ENCODE measurements at regions not wholly inside any gene's neighbourhood (a gene's known extent, or its start where the extent isn't known, plus 50 kb on each side); places are given as distances from the start of the nearest gene placed in this dataset.

DNA sequence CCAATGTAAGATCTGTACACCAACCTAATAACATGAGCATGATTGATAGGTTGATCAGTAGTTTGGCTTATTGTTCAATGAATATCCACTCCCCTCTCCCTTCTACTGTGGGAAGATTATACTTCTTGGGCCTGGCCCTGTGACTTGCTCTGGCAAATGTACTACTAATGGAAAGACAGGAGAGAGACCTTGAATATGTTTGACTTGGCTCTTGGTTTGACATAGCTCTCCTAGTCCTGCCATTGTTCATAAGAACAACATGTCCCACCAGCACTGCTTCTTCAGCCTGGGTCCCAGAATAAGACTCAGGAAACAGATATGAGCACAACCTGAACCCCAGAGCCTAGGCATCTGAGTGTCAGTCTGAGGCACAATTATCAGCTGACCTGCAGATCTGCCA lies 112.8 kb upstream of the RESF1 start:
- TF ChIP-seq, protein P1, sequence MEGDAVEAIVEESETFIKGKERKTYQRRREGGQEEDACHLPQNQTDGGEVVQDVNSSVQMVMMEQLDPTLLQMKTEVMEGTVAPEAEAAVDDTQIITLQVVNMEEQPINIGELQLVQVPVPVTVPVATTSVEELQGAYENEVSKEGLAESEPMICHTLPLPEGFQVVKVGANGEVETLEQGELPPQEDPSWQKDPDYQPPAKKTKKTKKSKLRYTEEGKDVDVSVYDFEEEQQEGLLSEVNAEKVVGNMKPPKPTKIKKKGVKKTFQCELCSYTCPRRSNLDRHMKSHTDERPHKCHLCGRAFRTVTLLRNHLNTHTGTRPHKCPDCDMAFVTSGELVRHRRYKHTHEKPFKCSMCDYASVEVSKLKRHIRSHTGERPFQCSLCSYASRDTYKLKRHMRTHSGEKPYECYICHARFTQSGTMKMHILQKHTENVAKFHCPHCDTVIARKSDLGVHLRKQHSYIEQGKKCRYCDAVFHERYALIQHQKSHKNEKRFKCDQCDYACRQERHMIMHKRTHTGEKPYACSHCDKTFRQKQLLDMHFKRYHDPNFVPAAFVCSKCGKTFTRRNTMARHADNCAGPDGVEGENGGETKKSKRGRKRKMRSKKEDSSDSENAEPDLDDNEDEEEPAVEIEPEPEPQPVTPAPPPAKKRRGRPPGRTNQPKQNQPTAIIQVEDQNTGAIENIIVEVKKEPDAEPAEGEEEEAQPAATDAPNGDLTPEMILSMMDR (IDR thresholded peaks at IDR 0.05) = no peak
- TF ChIP-seq EZH2phosphoT487 (IDR thresholded peaks at IDR 0.05) = no peak
- no peak for TF ChIP-seq EZH2 (IDR thresholded peaks at IDR 0.05)
- no peaks in the 10 kb centered on the region for H3K4me1 Mint-ChIP-seq
- Histone ChIP-seq H3K79me2 (ENCODE audit: low read depth) (no peaks in the 10 kb centered on the region), H3K4me1 (no peaks in the 10 kb centered on the region), H3K9ac (no peak overlapping the region), H3K27me3 (no peaks in the 10 kb centered on the region), H3K4me3 (no peak overlapping the region), H2AFZ (replicated peaks) (no peak overlapping the region), H3K4me2 (no peak overlapping the region), H3K27ac (no peak overlapping the region), H3K9me3 (ENCODE audit: low read depth) (peaks cover 34% of the 10 kb centered on the region), H4K20me1 (ENCODE audit: low read depth) (no peaks in the 10 kb centered on the region), H3F3A (ENCODE audit: low read depth) (peaks cover 4% of the 10 kb centered on the region), H3K36me3 (peaks cover 9% of the 10 kb centered on the region)
- no peak overlapping the region for H3K27ac Mint-ChIP-seq
- no peak overlapping the region for H3K4me3 Mint-ChIP-seq
- H3K36me3 Mint-ChIP-seq = no peaks in the 10 kb centered on the region
- peaks cover 47% of the 10 kb centered on the region for H3K9me3 Mint-ChIP-seq
- no peak for DNase-seq (ENCODE audit: low spot score)
- peaks cover 4% of the 10 kb centered on the region for H3K27me3 Mint-ChIP-seq (ENCODE audit: insufficient read depth, low read depth)

DNA sequence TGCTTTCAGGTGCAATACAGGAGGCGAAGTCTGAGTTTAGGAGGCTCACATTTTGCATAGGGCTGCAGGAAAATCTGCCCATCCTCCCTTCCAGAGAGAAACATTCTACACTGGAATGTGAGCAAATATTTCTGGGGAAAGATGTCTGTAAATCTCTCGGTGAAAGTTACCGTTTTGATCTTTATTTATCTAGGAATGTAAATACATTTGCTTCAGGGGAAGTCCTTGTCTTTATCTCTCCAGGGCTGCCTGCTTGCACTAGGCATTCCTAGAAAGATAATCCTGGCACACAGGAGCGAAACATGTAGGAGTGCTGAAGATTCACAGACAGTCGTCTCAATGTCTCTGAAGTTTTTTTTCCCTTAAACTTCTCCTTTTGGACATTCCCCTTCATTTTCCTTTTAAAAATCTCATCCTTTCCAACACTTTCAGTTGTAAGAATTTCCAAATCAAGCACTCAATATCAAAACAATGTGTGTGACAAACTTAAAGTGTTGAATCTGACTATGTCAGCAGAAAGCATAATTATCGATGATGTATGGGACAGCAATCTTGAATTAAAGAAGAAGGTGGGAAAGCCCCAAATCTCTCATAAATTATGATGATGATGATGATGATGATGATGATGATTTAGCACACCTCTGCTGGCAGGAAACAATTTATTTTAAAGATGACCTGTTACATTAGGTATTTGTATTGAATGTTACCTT lies 113.4 kb upstream of the RESF1 start:
- Mint-ChIP-seq H3K27me3 (ENCODE audit: insufficient read depth, low read depth) (peaks cover 4% of the 10 kb centered on the region), H3K4me3 (no peak overlapping the region), H3K9me3 (peaks cover 40% of the 10 kb centered on the region), H3K27ac (no peak overlapping the region), H3K4me1 (no peaks in the 10 kb centered on the region), H3K36me3 (no peaks in the 10 kb centered on the region)
- Histone ChIP-seq H3K9me3 (ENCODE audit: low read depth) (peaks cover 29% of the 10 kb centered on the region), H3K36me3 (peaks cover 9% of the 10 kb centered on the region), H3K79me2 (ENCODE audit: low read depth) (no peaks in the 10 kb centered on the region), H3K9ac (no peak overlapping the region), H3K4me1 (no peaks in the 10 kb centered on the region), H3K27ac (no peak overlapping the region), H3K4me3 (no peak overlapping the region), H4K20me1 (ENCODE audit: low read depth) (no peaks in the 10 kb centered on the region), H3F3A (ENCODE audit: low read depth) (peaks cover 4% of the 10 kb centered on the region), H2AFZ (replicated peaks) (no peak overlapping the region), H3K4me2 (no peak overlapping the region), H3K27me3 (no peaks in the 10 kb centered on the region)
- TF ChIP-seq, protein P1 (IDR thresholded peaks at IDR 0.05) = no peak
- TF ChIP-seq EZH2 (IDR thresholded peaks at IDR 0.05) = no peak
- no peak for TF ChIP-seq EZH2phosphoT487 (IDR thresholded peaks at IDR 0.05)
- DNase-seq (ENCODE audit: low spot score) = no peak

DNA sequence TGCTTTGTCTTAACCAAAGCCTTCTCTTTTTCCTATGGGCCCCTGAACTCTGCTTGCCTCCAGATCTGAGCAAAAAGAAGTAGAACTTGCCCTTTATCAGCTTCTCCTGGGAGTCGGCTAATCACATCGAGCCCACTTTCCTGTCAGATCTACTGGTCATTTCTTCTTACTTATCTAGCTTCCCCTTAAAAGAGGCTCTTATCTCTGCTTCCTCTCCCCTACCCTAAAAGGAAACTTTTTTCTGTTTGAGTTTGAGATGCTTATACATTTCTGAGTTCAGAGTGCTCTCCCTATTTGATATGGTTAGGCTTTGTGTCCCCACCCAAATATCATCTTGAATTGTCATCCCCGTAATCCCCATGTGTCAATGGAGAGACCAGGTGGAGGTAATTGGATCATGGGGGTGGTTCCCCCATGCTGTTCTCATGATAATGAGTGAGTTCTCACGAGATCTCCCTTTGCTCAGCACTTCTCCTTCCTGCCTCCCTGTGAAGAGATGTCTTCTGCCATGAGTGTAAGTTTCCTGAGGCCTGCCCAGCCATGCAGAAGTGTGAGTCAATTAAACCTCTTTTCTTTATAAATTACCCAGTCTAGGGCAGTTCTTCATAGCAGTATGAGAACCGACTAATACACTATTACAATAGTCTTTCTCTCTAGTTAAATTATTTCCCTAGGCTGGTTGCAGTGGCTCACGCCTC lies 114.7 kb upstream of the AMN1 start:
- peaks cover 34% of the 10 kb centered on the region for H3K9me3 Mint-ChIP-seq
- DNase-seq (ENCODE audit: low spot score) = no peak
- Histone ChIP-seq H3K4me3 (no peak overlapping the region), H3F3A (ENCODE audit: low read depth) (no peaks in the 10 kb centered on the region), H2AFZ (replicated peaks) (no peak overlapping the region), H4K20me1 (ENCODE audit: low read depth) (no peaks in the 10 kb centered on the region), H3K9me3 (ENCODE audit: low read depth) (peaks cover 7% of the 10 kb centered on the region), H3K4me1 (no peaks in the 10 kb centered on the region), H3K27me3 (no peaks in the 10 kb centered on the region), H3K9ac (no peak overlapping the region), H3K79me2 (ENCODE audit: low read depth) (no peaks in the 10 kb centered on the region), H3K27ac (no peak overlapping the region), H3K36me3 (no peaks in the 10 kb centered on the region), H3K4me2 (no peak overlapping the region)
- H3K27ac Mint-ChIP-seq = no peak overlapping the region
- TF ChIP-seq EZH2 (IDR thresholded peaks at IDR 0.05) (no peak), EZH2phosphoT487 (IDR thresholded peaks at IDR 0.05) (no peak)
- TF ChIP-seq, protein P1 (IDR thresholded peaks at IDR 0.05) = no peak
- peaks cover 4% of the 10 kb centered on the region for H3K27me3 Mint-ChIP-seq (ENCODE audit: insufficient read depth, low read depth)
- no peaks in the 10 kb centered on the region for H3K36me3 Mint-ChIP-seq
- H3K4me1 Mint-ChIP-seq = no peaks in the 10 kb centered on the region
- no peak overlapping the region for H3K4me3 Mint-ChIP-seq

Data from neural progenitor cell (in vitro differentiated cells).